DMS53 (cell line): ENCODE measurements at regions not wholly inside any gene's neighbourhood (a gene's known extent, or its start where the extent isn't known, plus 50 kb on each side); places are given as distances from the start of the nearest gene placed in this dataset.
A peak's percentile ranks its signal among the peaks of the same experiment; 100 is the strongest.

Experiments
- DNase-seq: peaks from one replicate; lab custom pipeline; 2025; lab: John Stamatoyannopoulos, UW

DNA sequence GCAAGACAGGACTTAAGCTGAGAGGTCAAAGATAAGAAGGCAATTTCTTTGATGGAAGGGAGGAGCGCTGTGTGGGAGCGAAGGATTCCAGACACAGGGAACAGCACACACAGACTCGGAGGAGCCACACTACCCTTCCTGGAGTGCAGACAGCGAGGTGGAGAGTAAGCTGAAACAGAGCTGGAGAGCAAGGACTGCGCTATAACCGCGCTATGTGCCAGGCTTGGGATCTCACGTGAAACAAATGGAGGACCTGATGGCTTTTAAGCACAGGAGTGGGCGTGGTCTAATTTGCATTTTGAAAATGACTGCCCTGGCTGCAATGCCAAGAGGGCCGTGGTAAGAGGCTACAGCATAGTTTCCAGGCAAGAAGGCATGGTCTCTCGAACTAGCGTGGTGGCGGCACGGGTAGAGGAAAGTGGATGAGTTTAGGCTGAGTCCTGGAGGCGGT is 113.9 kb upstream of the SORBS2 start:
- DNase-seq: no peak

DNA sequence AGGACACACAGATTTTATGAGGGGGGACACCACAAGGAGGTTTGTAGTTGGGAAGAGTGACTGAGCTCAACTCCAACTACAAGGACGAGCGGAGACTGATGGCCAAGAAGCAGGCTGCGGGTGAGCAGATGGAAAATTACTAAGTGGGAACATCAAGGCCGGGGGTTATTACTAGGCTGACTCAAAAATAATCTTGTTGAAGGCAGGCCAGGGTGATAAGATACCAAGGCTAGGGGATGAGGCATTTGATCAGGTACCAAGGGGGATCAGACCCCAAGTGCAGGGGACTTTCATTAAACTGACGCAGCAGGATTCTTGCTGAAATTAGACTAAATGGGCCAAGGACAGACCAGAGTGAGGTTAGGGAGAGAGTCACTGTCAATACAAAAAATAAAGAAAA is 119.4 kb upstream of the SORBS2 start:
- DNase-seq: no peak

DNA sequence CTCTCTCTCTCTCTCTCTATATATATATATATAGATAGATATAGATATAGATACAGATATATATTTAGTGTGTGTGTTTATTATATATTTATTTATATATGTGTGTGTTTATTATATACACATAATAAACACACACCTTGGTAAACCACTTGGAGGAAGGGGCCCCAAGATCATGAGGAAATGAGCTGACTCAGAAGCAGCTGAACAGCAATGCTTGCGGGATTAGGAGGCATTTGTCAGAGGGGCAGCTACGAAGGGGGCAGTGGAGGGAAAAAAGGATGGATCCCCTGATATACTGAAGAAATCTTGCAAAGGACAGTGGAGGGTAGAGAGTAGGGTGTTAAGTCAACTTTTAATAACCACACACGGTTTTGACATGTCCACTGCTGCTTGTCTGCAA is 120.0 kb upstream of the SORBS2 start:
- DNase-seq: no peak

DNA sequence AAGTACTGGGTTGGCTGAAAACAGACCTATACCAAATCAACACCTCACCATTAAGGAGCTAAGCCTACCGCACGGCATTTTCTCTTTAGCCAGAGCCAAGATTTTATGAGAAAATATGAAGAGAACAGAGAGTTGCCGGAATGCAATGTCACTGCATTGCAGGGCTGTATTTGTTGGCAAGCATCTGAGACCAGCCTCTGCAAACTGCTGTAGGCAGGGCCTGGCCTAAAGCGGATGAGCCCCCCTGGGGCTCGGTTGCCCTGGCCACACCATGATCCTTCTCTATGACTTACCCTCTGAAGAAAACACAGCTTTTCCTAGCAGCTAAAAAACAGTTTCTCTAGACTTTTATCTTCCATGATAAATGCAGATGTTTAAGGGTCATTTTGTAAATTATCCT is 120.5 kb upstream of the SORBS2 start:
- DNase-seq: no peak

DNA sequence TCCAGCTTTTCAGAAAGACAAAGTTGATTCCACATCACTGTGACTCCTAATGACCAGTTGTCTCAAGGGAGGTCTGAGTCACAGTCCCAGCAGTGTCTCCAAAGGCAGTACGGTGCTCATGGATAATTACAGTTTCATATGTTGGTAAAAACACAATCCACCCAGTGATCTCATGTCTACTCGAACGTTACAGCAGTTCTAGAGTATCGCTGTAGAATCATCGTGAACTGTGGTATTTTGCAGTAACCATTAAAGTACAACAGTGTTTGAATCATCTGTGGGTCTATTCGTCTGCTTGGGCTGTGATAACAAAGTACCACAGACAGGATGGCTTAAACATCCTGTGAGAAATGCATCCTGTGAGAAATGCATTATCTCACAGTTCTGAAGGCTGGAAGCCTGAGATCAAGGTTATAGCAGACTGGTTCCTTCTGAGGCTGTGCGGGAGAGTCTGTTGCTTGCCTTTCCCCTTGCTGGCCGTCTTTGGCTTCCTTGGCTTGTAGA is 121.1 kb upstream of the SORBS2 start:
- DNase-seq: no peak

DNA sequence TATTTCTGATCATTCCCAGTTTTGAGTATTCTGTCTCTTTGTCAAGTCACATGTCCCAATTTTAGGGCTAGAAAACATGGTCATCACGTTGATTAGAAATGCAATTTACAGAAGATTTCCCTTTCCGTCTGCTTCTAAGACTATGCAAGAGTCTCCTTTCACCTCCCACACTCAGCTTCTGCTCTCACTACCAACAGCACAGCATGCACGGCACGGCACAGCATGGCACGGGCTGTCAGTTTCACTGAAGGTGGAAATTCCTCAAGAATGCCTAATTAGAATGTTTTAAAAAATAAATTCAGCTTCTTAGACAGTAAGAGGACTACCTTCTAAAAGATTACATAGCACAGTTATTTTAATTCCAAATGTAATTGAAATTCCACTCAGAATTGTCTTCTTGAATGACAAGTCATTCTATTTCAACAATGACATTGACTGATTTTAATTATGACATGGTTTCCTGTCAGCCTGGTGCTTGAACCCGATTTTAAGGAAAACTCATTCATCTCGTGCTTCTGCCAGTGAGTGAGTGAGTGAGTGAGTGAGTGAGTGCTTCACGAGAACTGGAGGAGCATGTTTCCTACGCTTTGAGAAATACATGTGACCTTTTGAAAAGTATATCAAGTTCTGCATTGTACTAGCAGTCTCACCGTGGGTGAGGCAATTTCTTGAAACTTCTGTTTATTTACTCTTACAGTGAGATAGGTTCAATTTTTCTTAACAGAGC is 124.8 kb upstream of the SORBS2 start:
- DNase-seq: no peak

DNA sequence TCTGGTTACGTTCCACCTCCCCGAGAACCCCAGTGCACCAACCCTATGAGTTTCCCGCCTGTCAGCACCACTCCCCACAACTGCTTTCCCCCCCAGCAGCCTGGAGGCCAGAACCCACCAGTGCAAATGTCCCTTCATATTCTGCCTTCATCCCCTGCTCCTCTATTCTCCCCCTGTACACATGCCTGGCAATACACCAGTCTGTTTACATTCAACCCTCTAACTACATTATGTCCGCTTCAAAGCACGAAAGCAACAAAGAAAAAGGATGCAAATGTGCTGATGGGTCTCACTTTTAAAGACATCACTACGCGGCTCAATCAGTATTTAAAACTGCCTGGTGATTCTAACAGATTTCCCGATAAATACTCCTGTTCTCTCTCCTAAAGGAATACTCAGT is 126.7 kb upstream of the SORBS2 start:
- no peak for DNase-seq

DNA sequence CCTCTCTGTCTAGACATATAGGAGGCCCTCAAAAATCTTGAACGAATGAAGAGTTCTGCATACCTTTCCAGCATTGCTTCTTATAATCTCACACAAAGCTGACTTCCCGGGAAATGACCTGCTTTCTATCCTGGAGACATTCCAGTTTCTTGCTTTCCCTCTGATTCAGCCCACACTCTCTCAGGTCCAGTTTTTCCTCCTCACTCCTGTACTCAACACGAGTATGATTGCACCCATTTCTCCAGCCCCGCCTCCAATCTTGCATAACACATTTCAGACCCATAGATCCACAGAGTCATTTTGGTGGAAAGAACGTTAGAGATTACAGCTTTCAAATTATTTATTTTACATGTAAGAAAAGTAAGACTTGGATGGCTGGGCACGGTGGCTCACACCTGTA is 127.5 kb upstream of the TLR3 start:
- no peak for DNase-seq

DNA sequence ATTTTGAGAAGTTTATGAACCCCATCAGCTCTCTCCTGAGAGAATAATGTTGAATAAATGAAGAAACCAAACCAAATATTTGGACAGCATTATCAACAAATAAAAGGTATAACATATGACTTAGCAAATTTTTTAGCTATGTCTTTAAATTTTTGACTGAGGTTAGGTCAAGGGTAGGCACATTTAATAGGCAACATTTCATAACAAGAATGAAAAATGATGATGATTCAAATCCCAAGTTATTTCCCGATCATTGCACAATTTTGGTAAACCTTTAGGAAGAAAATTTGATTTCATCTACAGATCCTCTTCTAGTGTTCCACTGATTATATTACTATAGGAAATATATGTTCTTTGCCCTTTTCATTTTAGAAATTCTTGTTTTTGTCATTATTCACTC is 123.7 kb upstream of the TLR3 start:
- no peak for DNase-seq

DNA sequence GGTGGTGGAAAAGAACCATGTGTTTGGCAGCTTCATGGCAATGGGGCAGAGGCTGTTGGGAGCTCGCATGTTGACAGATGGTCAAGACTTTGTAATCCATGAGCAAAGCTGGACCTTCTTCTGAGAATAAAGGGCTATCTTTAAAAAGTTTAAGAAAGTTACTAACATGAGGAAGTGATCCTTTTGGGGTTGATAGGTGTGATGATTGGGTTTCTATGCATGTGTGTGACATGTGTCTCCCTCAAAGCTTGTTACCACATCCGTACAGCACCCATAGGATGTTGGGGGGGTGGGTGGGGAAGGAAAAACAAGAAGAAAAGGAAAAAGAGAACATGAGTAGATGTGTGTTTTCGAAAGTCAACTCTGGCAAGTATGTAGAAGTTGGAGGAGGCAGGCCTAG is 123.0 kb upstream of the TLR3 start:
- no peak for DNase-seq

DNA sequence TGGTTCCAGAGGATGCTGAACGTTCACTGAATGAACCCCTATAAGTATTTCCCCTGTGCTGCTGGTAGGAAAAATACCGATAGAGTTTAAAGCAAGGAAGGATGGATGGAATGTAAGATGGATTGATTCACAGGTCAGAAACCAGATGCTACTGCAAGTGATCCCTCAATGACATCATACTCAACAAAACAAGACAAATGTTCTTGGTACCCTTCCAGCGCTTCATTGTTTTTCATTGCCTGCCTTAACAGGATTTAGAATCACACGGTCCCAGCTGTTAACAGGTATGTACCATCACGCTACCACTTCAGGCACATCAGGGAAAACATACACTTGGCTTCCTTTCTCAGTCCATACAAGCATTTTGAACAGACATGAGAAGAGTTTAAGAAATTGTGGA is 118.1 kb upstream of the TLR3 start:
- no peak for DNase-seq

DNA sequence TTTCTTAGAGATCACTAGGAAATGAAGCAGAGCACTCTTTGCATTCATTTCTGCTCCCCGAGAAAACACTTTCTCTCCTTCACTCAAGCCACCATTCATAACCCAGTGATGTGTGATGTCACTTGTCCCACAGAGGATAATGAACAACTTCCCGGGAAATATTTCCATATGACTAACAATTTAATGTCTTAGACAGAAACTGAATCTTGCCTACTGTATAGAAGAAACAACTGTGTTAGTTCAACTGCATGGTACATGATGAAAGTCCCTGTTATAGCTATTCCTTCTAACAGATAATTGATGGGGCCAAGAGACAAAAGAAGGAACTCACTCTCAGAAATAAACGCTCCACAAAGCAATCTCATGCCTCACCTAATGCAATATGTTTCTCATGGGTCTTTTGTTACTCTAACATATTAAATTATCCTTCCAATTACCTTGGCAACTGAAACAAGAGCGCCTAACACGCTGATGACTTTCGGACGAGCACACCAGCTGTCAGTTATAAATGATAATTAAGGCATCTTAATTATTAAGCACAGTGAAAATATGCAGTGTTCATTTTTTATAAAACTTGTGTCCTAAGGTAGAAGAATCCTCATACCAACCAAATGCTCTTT is 113.7 kb upstream of the TLR3 start:
- no peak for DNase-seq

DNA sequence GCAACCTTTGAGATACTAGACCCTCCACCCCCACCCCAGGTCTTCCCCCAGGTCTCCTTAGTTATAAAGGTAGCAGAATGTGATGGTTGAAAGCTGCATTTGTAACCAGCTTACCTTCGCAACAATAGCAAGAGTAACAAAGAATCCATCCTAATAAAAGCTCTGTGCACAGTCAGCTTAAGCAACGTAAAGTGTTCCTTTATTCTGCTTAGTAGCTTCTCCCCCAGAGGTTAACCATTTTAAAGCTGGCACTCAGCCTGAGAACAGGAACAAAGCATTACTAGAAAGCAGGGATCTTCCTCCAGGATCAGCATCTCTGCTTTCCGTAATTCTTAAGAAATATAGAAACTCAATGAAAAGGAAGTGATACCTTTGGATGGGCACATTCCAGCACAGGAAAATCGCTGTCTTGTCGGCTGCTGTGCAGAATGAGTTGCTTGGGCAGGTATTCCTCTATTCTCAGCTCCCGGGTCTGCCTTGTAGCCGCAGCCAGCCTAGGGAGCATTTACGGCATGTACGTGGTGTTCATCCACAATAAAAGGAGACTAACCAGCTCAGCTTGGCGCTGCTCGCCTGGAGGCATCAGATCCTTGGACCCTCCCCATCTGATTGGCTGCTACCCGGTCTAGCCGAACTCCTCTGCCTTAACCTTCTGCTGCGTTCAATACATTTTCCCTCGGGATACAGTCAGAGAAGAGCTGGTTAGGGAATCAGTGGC is 113.0 kb upstream of the TLR3 start:
- no peak for DNase-seq

DNA sequence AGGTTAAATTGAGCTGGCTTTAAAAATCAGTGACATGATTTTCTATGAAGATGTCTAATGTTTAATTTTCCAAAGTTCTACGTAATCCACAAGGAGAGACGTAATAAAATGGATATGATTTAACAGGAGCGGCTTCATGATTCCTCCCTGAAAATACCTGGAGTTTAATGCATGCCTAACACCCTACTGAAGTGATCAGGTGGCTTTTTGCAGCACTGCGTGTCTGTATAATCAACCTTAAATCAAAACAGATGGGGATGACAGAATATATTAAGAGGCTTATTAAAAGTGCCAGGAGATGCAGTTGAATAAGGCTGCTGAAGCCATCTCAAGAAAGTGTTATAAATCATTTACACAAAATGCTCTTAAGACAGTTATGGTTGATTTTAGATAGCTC is 112.4 kb upstream of the TLR3 start:
- no peak for DNase-seq

DNA sequence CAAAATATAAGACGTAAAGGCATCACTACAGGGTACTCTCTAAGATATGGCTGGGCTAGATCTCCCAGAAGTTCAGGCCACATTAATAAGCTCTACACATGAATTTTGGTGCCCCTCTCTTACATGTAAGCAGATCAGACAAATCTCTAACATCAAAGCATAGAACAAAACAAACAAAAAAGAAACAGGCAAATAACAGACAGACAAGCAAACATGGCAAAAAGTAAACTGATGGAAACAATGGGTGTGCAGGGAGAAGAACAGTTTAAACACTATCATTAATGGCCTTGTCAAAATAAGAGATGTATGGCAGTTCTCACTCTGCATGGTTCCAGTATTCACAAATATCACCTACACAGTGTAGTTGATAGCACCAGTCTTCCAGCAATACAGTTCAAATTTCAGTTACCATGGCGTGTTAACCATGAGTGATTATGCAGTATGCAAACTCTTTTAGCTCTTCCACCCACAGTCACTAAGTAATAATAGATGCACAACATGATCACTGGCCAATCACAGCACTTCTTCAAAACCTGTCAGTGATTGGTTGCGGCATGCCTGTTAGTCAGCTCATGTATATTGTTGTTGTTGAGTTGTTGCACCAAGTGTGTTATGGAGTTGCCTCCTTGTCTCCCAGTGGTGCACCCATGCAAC is 110.7 kb upstream of the TLR3 start:
- peak; percentile 50 for DNase-seq

DNA sequence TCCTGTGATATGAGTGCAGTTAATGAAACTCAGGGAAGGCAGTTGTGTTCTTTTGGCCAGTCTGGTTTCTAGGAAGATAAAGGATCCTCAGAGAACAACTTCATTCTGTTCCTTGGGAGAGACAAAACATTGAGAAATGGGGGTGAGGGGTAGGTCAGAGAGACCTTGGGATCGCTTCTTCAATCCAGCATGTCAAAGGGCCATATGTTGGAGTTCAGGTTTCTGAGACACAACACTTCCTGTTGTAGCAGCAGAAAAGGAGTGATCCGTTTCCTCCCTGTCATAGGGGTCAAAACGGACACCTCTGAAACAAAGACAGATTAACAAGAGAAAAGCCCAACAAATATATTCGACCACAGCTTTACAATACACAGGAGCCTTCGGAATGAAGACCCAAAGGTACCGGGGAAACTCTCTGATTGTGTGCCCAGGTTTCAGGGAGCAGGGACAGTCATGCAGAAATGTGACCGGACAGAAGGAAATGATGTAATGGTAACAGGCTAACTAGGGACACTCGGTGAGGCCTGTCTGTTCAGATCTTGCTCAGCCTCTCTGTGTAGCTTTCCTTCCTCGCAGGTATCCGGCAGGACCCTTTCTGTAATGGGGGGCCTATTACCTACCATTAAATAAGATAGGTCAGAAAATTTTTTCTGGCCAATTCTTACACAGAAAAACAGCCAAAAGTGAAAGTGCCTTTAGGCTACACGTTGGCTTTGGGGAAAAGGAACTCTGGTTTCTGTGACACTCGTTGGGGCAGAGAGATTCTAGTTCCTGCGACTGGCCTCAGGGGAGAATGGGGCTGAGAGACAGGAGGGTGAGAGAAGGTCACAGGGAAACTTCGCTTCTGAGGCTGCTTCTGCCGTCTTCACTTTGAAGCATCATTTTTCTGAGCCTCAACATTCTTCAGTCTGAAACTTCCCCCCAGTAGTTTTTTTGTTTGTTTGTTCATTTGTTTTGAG is 103.3 kb upstream of the TLR3 start:
- DNase-seq: no peak

DNA sequence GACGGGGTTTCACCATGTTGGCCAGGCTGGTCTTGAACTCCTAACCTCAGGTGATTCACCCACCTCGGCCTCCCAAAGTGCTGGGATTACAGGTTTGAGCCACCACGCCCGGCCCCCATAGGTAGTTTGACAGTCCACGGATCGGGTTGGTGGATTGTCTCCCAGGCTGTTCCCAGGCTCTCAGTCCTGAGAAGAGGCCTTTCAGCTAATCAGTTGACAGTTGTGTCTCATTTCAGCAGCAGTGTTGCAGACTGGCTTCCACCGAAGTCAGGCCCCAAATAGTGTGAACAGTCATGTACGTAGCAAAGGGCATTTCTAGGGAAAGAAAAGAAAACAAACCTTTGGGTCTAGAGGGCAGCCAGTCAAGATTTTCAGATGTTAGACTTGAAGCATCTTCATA is 102.4 kb upstream of the TLR3 start:
- DNase-seq: no peak

DNA sequence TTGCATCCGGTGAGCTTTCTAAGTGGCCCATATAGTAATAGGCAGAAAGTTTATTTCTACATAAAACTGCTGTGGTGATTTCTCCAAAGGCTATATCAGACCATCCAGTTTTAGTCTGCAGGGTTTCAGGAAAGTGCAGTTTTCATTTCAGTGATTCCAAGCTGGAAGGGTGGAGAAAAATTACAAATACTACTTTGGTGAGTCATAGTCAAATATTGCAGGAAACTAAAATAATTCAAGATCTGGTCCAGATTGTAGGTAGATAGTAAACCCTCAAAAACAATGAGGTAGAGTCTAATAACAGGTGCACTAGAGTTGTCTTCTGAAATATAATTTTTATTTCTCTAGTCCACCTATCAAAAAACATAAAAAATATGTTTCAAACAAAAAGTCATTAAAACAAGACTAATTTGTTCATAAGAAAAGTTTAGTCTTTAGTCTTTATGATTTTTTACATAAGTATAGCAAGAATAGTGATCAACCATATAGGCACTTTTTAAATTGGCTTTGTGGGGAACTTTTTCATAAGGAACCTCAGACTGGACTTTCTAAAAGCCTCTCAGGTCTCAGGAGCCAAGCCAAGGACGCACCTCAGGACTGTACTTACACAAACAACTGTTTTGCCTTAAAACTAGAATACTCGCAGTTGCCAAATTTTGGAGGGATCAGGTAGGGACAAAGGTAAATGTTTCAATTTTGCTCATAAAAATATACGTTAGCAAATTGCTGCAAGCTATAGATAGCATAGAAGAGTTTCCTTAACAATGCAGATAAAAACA is 101.8 kb upstream of the TLR3 start:
- DNase-seq: no peak

DNA sequence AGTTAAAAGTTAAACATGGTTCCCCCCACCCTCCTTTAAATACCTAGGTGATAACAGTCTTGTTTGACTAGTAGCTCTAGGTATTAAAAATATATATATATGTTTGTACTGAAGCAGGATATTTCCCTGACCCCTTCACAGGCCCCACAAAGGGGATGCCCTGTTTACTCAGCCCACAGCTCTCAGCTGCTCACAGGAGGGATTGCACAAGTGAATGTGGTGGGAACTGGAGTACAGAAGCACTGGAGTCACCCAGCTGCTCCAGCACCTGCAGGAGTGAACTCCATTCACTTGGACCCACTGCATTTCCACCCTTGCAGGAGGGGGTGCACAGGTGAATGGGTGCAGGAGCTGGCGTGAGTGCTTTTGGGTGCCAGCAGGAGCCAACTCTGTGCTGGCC is 99.3 kb upstream of the TLR3 start:
- no peak for DNase-seq

DNA sequence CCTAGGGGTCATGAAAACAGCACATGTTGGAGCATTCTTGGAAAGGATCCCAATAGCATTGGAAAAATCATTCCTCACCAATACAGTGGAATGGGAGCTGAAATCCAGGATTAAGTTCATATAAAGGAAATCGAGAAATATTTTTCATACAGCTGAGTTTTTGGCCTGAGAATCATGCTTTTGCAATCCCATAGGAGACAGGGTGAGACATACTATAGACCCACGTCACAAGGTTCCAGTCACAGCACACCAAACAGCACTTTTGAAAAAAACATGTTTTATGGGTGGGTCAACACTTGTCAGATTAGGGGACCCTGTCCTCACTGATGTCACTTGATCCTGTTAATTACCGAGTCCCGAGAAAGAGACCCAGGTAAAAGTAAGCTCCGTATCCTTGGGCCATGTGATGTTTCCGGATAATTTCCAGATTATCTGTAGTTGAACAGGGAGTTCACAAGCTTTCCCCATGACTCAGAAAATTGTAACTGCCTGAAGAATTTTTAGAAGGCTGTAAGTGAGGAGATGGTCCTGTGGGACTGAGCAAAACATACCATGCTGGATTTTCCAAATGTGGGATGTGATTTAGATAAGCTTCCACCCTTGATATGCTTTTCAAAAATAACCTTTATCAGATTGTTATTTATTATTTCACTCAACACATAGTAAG is 80.9 kb upstream of the TLR3 start:
- no peak for DNase-seq
